ENCODE measurements at regions not wholly inside any gene's neighbourhood (a gene's known extent, or its start where the extent isn't known, plus 50 kb on each side); places are given as distances from the start of the nearest gene placed in this dataset.

GRCh38 chr6:81446509-81446908 is 306.0 kb downstream of the TENT5A start:
- no peak for TF ChIP-seq ATF2 (tag by site-specific recombination; IDR thresholded peaks at IDR 0.05; ENCODE audit: low read depth)
- TF ChIP-seq, protein P1, sequence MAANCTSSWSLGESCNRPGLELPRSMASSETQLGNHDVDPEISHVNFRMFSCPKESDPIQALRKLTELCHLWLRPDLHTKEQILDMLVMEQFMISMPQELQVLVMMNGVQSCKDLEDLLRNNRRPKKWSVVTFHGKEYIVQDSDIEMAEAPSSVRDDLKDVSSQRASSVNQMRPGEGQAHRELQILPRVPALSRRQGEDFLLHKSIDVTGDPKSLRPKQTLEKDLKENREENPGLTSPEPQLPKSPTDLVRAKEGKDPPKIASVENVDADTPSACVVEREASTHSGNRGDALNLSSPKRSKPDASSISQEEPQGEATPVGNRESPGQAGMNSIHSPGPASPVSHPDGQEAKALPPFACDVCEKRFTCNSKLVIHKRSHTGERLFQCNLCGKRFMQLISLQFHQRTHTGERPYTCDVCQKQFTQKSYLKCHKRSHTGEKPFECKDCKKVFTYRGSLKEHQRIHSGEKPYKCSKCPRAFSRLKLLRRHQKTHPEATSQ (tag by site-specific recombination; IDR thresholded peaks at IDR 0.05): no peak
- TF ChIP-seq CTCF (tag by site-specific recombination; IDR thresholded peaks at IDR 0.05): no peak
- no peak for TF ChIP-seq ZNF148 (tag by site-specific recombination; IDR thresholded peaks at IDR 0.05; ENCODE audit: borderline replicate concordance)
- no peak for TF ChIP-seq ZNF10 (tag by site-specific recombination; IDR thresholded peaks at IDR 0.05)
- TF ChIP-seq HOXA7 (CRISPR knock-in tag; IDR thresholded peaks at IDR 0.05; ENCODE audit: borderline replicate concordance): no peak
- no peak for TF ChIP-seq ZBTB1 (tag by site-specific recombination; IDR thresholded peaks at IDR 0.05)
- no peak for TF ChIP-seq REST (tag by site-specific recombination; IDR thresholded peaks at IDR 0.05)
- TF ChIP-seq ZNF274 (IDR thresholded peaks at IDR 0.05; ENCODE audit: low read length): no peak
- no peak for TF ChIP-seq ZNF274 (tag by site-specific recombination; IDR thresholded peaks at IDR 0.05; ENCODE audit: borderline replicate concordance)
- no peak for TF ChIP-seq ZNF174 (tag by site-specific recombination; IDR thresholded peaks at IDR 0.05)
- no peak for TF ChIP-seq PRDM2 (tag by site-specific recombination; IDR thresholded peaks at IDR 0.05; ENCODE audit: borderline replicate concordance)
